ENCODE measurements at regions not wholly inside any gene's neighbourhood (a gene's known extent, or its start where the extent isn't known, plus 50 kb on each side); places are given as distances from the start of the nearest gene placed in this dataset.
"Not testable (repeated sequence)": the region's sequence is repeated elsewhere in the genome, so short reads cannot be mapped to it uniquely, and the experiment has no call there.

GRCh38 chr6:74408844-74409243 lies 712.8 kb downstream of the CD109 start:
- WGBS, 2 donors = 46 to 47% methylated on average over 1 of the region's 1 CpG
- Histone ChIP-seq H3K4me1 (no peaks in the 10 kb centered on the region), H3K9me3 (peaks cover 0 to 4% (median 0%) of the 10 kb centered on the region in 3 donors), H3K27ac (no peak overlapping the region), H3K4me3 (no peak overlapping the region), H3K27me3 (no peaks in the 10 kb centered on the region), H3K36me3 (replicated peaks in 1 of 2; ENCODE audit: insufficient read depth in 1 of 2, low read depth in 2 of 2) (no peaks in the 10 kb centered on the region)
- DNase-seq (no peak), ATAC-seq (no peak)
- TF ChIP-seq, protein P1, sequence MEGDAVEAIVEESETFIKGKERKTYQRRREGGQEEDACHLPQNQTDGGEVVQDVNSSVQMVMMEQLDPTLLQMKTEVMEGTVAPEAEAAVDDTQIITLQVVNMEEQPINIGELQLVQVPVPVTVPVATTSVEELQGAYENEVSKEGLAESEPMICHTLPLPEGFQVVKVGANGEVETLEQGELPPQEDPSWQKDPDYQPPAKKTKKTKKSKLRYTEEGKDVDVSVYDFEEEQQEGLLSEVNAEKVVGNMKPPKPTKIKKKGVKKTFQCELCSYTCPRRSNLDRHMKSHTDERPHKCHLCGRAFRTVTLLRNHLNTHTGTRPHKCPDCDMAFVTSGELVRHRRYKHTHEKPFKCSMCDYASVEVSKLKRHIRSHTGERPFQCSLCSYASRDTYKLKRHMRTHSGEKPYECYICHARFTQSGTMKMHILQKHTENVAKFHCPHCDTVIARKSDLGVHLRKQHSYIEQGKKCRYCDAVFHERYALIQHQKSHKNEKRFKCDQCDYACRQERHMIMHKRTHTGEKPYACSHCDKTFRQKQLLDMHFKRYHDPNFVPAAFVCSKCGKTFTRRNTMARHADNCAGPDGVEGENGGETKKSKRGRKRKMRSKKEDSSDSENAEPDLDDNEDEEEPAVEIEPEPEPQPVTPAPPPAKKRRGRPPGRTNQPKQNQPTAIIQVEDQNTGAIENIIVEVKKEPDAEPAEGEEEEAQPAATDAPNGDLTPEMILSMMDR (IDR thresholded peaks at IDR 0.05) = no peak
- no peak for TF ChIP-seq POLR2A (IDR thresholded peaks at IDR 0.05)
- intact Hi-C loops (cut with DNase I) = no loop called here

GRCh38 chr6:74404366-74404765 lies 708.4 kb downstream of the CD109 start:
- peaks cover 0 to 4% (median 0%) of the 10 kb centered on the region in 3 donors for H3K9me3 ChIP-seq
- no peaks in the 10 kb centered on the region for H3K36me3 ChIP-seq (replicated peaks in 1 of 2; ENCODE audit: insufficient read depth in 1 of 2, low read depth in 2 of 2)
- no peak overlapping the region for H3K4me3 ChIP-seq
- no peaks in the 10 kb centered on the region for H3K27me3 ChIP-seq
- TF ChIP-seq, protein P1 (IDR thresholded peaks at IDR 0.05) = no peak
- TF ChIP-seq POLR2A (IDR thresholded peaks at IDR 0.05) = no peak
- intact Hi-C loops (cut with DNase I) = no loop called here
- ATAC-seq (no peak), DNase-seq (no peak)
- no peak overlapping the region for H3K27ac ChIP-seq
- 42 to 48% methylated on average over 2 of the region's 2 CpGs for WGBS, 2 donors
- no peaks in the 10 kb centered on the region for H3K4me1 ChIP-seq

- Histone ChIP-seq H3K4me1 (no peaks in the 10 kb centered on the region), H3K4me3 (no peak overlapping the region), H3K27me3 (no peaks in the 10 kb centered on the region), H3K27ac (no peak overlapping the region), H3K9me3 (peaks cover 0 to 4% (median 0%) of the 10 kb centered on the region in 3 donors), H3K36me3 (replicated peaks in 1 of 2; ENCODE audit: insufficient read depth in 1 of 2, low read depth in 2 of 2) (no peaks in the 10 kb centered on the region)
- intact Hi-C loops (cut with DNase I) = no loop called here
- TF ChIP-seq POLR2A (IDR thresholded peaks at IDR 0.05) = no peak
- TF ChIP-seq, protein P1 (IDR thresholded peaks at IDR 0.05) = no peak
- ATAC-seq = no peak
- no peak for DNase-seq
Measured at GRCh38 chr6:74402781-74403180, 706.8 kb downstream of the CD109 start.

DNA sequence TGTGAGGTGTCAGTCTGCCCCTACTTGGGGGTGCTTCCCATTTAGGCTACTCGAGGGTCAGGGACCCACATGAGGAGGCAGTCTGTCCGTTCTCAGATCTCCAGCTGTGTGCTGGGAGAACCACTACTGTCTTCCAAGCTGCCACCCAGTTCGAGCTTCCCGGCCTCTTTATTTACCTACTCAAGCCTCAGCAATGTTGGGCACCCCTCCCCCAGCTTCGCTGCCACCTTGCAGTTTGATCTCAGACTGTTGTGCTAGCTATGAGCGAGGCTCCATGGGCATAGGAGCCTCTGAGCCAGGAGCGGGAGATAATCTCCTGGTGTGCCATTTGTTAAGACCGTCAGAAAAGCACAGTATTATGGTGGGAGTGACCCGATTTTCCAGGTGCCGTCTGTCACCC lies 682.4 kb downstream of the CD109 start:
- H3K4me1 ChIP-seq; H3K27me3 ChIP-seq; H3K36me3 ChIP-seq (replicated peaks in 1 of 2; ENCODE audit: insufficient read depth in 1 of 2, low read depth in 2 of 2); H3K27ac ChIP-seq; ATAC-seq; H3K9me3 ChIP-seq; H3K4me3 ChIP-seq; intact Hi-C loops (cut with DNase I); DNase-seq: not testable (repeated sequence)
- 68 to 73% methylated on average over 6 to 10 of the region's 10 CpGs for WGBS, 2 donors

DNA sequence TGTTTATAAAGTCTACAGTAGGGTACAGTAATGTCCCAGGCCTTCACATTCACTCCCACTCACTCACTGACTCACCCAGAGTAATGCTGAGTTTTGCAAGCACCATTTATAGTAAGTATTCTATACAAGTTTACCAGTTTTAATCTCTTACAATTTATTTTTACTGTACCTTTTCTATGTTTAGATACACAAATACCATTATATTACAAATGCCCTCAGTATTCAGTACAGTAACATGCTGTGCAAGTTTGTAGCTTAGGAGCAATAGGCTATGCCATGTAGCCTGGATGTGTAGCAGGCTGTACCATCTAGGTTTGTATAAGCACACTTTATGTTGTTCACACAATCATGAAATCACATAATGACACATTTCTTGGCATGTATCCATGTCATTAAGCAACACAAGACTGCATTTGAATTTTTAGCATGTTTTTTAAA lies 673.6 kb downstream of the CD109 start:
- ATAC-seq (no peak), DNase-seq (no peak)
- H3K9me3 ChIP-seq = no peaks in the 10 kb centered on the region
- no peaks in the 10 kb centered on the region for H3K27me3 ChIP-seq
- no peak for TF ChIP-seq POLR2A (IDR thresholded peaks at IDR 0.05)
- TF ChIP-seq, protein P1 (IDR thresholded peaks at IDR 0.05) = no peak
- no peak overlapping the region for H3K27ac ChIP-seq
- H3K4me1 ChIP-seq = no peaks in the 10 kb centered on the region
- no peak overlapping the region for H3K4me3 ChIP-seq
- no peaks in the 10 kb centered on the region for H3K36me3 ChIP-seq (replicated peaks in 1 of 2; ENCODE audit: insufficient read depth in 1 of 2, low read depth in 2 of 2)
- intact Hi-C loops (cut with DNase I) = no loop called here
